ENCODE measurements at regions not wholly inside any gene's neighbourhood (a gene's known extent, or its start where the extent isn't known, plus 50 kb on each side); places are given as distances from the start of the nearest gene placed in this dataset.

DNA sequence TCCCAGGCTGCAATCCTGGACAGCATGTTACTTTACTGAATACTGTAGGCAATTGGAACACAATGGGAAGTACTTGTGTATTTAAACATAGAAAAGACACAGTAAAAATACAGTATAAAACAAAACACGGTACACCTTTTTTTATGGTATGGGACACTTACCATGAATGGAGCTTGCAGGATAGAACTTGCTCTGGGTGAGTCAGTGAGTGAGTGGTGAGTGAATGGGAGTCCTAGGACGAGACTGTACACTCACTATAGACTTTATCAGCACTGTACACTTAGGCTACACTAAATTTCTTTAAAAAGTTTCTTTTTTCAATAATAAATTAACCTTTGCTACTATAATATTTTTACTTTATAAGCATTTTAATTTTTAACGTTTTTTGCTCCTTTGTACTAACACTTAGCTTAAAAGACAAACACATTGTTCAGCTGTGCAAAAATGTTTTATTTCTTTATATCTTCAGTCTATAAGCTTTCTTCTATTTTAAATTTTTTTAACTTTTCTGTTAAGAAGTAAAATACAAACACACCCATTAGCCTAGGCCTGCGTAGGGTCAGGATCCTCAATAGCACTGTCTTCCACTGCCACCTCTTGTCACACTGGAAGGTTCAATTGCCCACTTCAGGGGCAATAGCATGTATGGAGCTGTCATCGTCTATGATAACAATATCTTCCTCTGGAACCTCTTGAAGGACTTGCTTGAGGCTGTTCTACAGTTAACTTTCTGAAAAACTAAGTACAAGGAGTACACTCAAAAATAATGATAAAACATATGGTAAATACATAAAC is 293.5 kb upstream of the FSTL5 start:
- TF ChIP-seq, protein P1, sequence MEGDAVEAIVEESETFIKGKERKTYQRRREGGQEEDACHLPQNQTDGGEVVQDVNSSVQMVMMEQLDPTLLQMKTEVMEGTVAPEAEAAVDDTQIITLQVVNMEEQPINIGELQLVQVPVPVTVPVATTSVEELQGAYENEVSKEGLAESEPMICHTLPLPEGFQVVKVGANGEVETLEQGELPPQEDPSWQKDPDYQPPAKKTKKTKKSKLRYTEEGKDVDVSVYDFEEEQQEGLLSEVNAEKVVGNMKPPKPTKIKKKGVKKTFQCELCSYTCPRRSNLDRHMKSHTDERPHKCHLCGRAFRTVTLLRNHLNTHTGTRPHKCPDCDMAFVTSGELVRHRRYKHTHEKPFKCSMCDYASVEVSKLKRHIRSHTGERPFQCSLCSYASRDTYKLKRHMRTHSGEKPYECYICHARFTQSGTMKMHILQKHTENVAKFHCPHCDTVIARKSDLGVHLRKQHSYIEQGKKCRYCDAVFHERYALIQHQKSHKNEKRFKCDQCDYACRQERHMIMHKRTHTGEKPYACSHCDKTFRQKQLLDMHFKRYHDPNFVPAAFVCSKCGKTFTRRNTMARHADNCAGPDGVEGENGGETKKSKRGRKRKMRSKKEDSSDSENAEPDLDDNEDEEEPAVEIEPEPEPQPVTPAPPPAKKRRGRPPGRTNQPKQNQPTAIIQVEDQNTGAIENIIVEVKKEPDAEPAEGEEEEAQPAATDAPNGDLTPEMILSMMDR (conservative IDR thresholded peaks at IDR 0.05; ENCODE audit: low read depth, low read length), result no peak
- no peak for TF ChIP-seq EZH2 (IDR thresholded peaks at IDR 0.05; ENCODE audit: borderline replicate concordance, low read depth, low read length, poor library complexity, severe bottlenecking)

Measured in A673 (cell line).